HL-60 (cell line): ENCODE measurements at regions not wholly inside any gene's neighbourhood (a gene's known extent, or its start where the extent isn't known, plus 50 kb on each side); places are given as distances from the start of the nearest gene placed in this dataset.

Experiments
- DNase-seq, 2 experiments: peaks; one replicate each; pipeline ENCODE4 v3.0.0-alpha.2; 2010 to 2020; ENCODE audit warnings: low read depth in 1 of 2, low spot score in 1 of 2
- H3K27ac ChIP-seq: fragments of 250-450 bp; sonication (Bioruptor Pico); replicated peaks from 2 replicates; pipeline ENCODE4 v1.5.1; 2020; ENCODE audit warnings: mild to moderate bottlenecking, moderate library complexity
- H3K27me3 ChIP-seq: fragments of 250-450 bp; sonication (Bioruptor Pico); 2 replicates; pipeline ENCODE4 v1.5.1; 2021; ENCODE audit warnings: mild to moderate bottlenecking, moderate library complexity; ENCODE audit not compliant: insufficient read depth, poor library complexity, severe bottlenecking
- H3K4me3 ChIP-seq: replicated peaks from 2 replicates; pipeline ENCODE4 v1.5.1; 2011; ENCODE audit warnings: mild to moderate bottlenecking, control low read depth, low read length; ENCODE audit not compliant: insufficient read depth
- CTCF ChIP-seq: IDR thresholded peaks from one replicate; pipeline ENCODE4 v1.5.1; 2011; ENCODE audit warnings: low read length, control low read depth, inconsistent platforms; ENCODE audit not compliant: insufficient read depth
- GABPA ChIP-seq: IDR thresholded peaks from 2 replicates; pipeline ENCODE4 v1.6.1; 2012; ENCODE audit warnings: low read depth
- POLR2AphosphoS5 ChIP-seq: IDR thresholded peaks from 2 replicates; pipeline ENCODE4 v1.6.1; 2012; ENCODE audit warnings: low read depth
- SPI1 ChIP-seq: IDR thresholded peaks from 2 replicates; pipeline ENCODE4 v1.6.1; 2012; ENCODE audit warnings: low read depth, mild to moderate bottlenecking, borderline replicate concordance
- TF ChIP-seq, protein P1 (sequence below): IDR thresholded peaks from 2 replicates; pipeline ENCODE4 v1.6.1; 2012; ENCODE audit warnings: low read depth; ENCODE audit not compliant: insufficient replicate concordance

DNA sequence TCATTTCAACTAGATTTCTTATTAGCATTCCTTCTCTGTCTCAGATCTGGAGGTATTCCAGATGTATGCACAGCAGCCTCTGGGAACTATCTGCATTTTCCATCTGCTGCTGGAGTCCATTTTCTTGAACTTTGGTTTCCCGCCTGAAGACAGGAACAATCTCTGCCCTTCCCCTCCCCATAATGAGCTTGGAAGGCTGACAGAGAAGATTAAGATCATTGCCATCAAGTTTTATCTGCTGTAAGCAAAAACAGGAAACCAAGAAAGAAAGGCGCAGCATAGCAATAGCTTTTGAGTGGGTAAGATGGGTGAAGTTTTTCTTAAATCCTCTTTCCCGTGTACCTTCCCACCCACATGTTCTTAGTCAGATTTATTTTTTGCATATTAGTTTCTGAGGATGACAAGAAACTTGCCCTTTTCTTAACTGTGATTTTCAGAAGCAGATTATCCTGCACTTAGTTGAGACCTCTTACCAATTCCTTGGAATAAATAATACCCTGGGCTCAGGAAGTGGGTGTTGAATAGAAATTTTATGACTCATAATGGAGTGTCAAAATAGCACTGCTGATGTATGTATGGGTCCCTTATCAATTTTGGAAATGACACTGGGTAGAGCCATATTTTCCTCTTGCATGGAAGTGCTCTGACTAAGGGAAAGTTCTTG, 78.3 kb downstream of the CT47B1 start:
- Histone ChIP-seq H3K27me3 (no peaks in the 10 kb centered on the region), H3K4me3 (no peak overlapping the region), H3K27ac (no peak overlapping the region)
- DNase-seq: no peak
- TF ChIP-seq, protein P1, sequence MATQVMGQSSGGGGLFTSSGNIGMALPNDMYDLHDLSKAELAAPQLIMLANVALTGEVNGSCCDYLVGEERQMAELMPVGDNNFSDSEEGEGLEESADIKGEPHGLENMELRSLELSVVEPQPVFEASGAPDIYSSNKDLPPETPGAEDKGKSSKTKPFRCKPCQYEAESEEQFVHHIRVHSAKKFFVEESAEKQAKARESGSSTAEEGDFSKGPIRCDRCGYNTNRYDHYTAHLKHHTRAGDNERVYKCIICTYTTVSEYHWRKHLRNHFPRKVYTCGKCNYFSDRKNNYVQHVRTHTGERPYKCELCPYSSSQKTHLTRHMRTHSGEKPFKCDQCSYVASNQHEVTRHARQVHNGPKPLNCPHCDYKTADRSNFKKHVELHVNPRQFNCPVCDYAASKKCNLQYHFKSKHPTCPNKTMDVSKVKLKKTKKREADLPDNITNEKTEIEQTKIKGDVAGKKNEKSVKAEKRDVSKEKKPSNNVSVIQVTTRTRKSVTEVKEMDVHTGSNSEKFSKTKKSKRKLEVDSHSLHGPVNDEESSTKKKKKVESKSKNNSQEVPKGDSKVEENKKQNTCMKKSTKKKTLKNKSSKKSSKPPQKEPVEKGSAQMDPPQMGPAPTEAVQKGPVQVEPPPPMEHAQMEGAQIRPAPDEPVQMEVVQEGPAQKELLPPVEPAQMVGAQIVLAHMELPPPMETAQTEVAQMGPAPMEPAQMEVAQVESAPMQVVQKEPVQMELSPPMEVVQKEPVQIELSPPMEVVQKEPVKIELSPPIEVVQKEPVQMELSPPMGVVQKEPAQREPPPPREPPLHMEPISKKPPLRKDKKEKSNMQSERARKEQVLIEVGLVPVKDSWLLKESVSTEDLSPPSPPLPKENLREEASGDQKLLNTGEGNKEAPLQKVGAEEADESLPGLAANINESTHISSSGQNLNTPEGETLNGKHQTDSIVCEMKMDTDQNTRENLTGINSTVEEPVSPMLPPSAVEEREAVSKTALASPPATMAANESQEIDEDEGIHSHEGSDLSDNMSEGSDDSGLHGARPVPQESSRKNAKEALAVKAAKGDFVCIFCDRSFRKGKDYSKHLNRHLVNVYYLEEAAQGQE: no peak
- no peak for TF ChIP-seq SPI1
- TF ChIP-seq POLR2AphosphoS5: no peak
- no peak for TF ChIP-seq GABPA
- TF ChIP-seq CTCF: no peak

- DNase-seq: no peak
- Histone ChIP-seq H3K27me3 (no peaks in the 10 kb centered on the region), H3K27ac (no peak overlapping the region), H3K4me3 (no peak overlapping the region)
- TF ChIP-seq SPI1 (no peak), POLR2AphosphoS5 (no peak), GABPA (no peak), CTCF (no peak)
- TF ChIP-seq, protein P1: no peak
Measured at GRCh38 chrX:120795301-120795700, 80.4 kb downstream of the CT47B1 start.

- H3K27ac ChIP-seq: no peak overlapping the region
Measured at GRCh38 chrX:120794525-120794975, 81.1 kb downstream of the CT47B1 start.

More at GRCh38 chrX:120794525-120794975, 81.1 kb downstream of the CT47B1 start:
- no peaks in the 10 kb centered on the region for H3K27me3 ChIP-seq
- no peak for DNase-seq
- TF ChIP-seq CTCF (no peak), SPI1 (no peak), POLR2AphosphoS5 (no peak)
- H3K4me3 ChIP-seq: no peak overlapping the region
